ENCODE measurements at regions not wholly inside any gene's neighbourhood (a gene's known extent, or its start where the extent isn't known, plus 50 kb on each side); places are given as distances from the start of the nearest gene placed in this dataset.

DNA sequence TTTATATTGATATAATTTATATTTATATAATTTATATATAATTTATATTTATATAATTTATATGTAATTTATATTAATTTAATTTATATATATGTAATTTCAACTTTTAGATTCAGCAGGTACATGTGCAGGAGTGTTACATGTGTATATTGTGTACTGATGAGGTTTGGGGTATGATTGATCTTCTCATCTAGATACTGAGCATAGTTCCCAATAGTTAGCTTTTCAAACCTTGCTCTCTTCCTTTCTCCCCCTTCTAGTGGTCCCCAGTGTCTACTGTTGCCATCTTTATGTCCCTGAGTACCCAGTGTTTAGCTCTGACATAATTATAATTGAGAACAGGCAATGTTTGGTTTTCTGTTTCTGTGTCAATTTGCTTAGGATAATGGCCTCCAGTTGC is 1335.3 kb upstream of the CDH2 start:
- Histone ChIP-seq H3K4me1 (ENCODE audit: control insufficient read depth in 5 of 5, insufficient read depth in 5 of 5, low read length in 5 of 5) (no peaks in the 10 kb centered on the region), H3K9me3 (ENCODE audit: control insufficient read depth in 4 of 4, insufficient read depth in 3 of 4, low read length in 3 of 4) (no peaks in the 10 kb centered on the region), H3K9ac (ENCODE audit: insufficient read depth in 1 of 2, low read length in 2 of 2) (no peak overlapping the region), H3K27me3 (ENCODE audit: control insufficient read depth in 3 of 3, insufficient read depth in 3 of 3, low read length in 2 of 3) (no peaks in the 10 kb centered on the region), H3K4me3 (no peak overlapping the region), H3K36me3 (ENCODE audit: control insufficient read depth in 4 of 4, insufficient read depth in 4 of 4, low read length in 4 of 4) (no peaks in the 10 kb centered on the region), H3K27ac (ENCODE audit: low read depth in 1 of 2, low read length in 1 of 2) (no peak overlapping the region)
- no peak for ATAC-seq (ENCODE audit: insufficient read depth, low FRiP score)
- DNase-seq, result no peak
- TF ChIP-seq, protein P1, sequence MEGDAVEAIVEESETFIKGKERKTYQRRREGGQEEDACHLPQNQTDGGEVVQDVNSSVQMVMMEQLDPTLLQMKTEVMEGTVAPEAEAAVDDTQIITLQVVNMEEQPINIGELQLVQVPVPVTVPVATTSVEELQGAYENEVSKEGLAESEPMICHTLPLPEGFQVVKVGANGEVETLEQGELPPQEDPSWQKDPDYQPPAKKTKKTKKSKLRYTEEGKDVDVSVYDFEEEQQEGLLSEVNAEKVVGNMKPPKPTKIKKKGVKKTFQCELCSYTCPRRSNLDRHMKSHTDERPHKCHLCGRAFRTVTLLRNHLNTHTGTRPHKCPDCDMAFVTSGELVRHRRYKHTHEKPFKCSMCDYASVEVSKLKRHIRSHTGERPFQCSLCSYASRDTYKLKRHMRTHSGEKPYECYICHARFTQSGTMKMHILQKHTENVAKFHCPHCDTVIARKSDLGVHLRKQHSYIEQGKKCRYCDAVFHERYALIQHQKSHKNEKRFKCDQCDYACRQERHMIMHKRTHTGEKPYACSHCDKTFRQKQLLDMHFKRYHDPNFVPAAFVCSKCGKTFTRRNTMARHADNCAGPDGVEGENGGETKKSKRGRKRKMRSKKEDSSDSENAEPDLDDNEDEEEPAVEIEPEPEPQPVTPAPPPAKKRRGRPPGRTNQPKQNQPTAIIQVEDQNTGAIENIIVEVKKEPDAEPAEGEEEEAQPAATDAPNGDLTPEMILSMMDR (IDR thresholded peaks at IDR 0.05; ENCODE audit: control extremely low read depth, extremely low read depth), result no peak

- H3K27me3 ChIP-seq (ENCODE audit: control insufficient read depth in 3 of 3, insufficient read depth in 3 of 3, low read length in 2 of 3), result no peaks in the 10 kb centered on the region
- H3K27ac ChIP-seq (ENCODE audit: low read depth in 1 of 2, low read length in 1 of 2), result no peak overlapping the region
- WGBS, 2 donors, result 64 to 72% methylated on average over 3 of the region's 3 CpGs
- no peak overlapping the region for H3K9ac ChIP-seq (ENCODE audit: insufficient read depth in 1 of 2, low read length in 2 of 2)
- no peaks in the 10 kb centered on the region for H3K36me3 ChIP-seq (ENCODE audit: control insufficient read depth in 4 of 4, insufficient read depth in 4 of 4, low read length in 4 of 4)
- no peak for ATAC-seq (ENCODE audit: insufficient read depth, low FRiP score)
- H3K9me3 ChIP-seq (ENCODE audit: control insufficient read depth in 4 of 4, insufficient read depth in 3 of 4, low read length in 3 of 4), result no peaks in the 10 kb centered on the region
- H3K4me3 ChIP-seq, result no peak overlapping the region
- TF ChIP-seq, protein P1 (IDR thresholded peaks at IDR 0.05; ENCODE audit: control extremely low read depth, extremely low read depth), result no peak
- no peaks in the 10 kb centered on the region for H3K4me1 ChIP-seq (ENCODE audit: control insufficient read depth in 5 of 5, insufficient read depth in 5 of 5, low read length in 5 of 5)
- DNase-seq, result no peak
Measured at GRCh38 chr18:29501952-29502351, 1325.0 kb upstream of the CDH2 start.

GRCh38 chr18:29496152-29496680 is 1319.3 kb upstream of the CDH2 start:
- H3K4me1 ChIP-seq (ENCODE audit: control insufficient read depth in 5 of 5, insufficient read depth in 5 of 5, low read length in 5 of 5), result no peaks in the 10 kb centered on the region
- peaks cover 0 to 3% (median 0%) of the 10 kb centered on the region in 4 donors for H3K9me3 ChIP-seq (ENCODE audit: control insufficient read depth in 4 of 4, insufficient read depth in 3 of 4, low read length in 3 of 4)
- H3K27me3 ChIP-seq (ENCODE audit: control insufficient read depth in 3 of 3, insufficient read depth in 3 of 3, low read length in 2 of 3), result no peaks in the 10 kb centered on the region
- ATAC-seq (ENCODE audit: insufficient read depth, low FRiP score) (no peak), DNase-seq (no peak)
- TF ChIP-seq, protein P1 (IDR thresholded peaks at IDR 0.05; ENCODE audit: control extremely low read depth, extremely low read depth), result no peak
- H3K27ac ChIP-seq (ENCODE audit: low read depth in 1 of 2, low read length in 1 of 2), result no peak overlapping the region
- no peaks in the 10 kb centered on the region for H3K36me3 ChIP-seq (ENCODE audit: control insufficient read depth in 4 of 4, insufficient read depth in 4 of 4, low read length in 4 of 4)
- no peak overlapping the region for H3K4me3 ChIP-seq
- no peak overlapping the region for H3K9ac ChIP-seq (ENCODE audit: insufficient read depth in 1 of 2, low read length in 2 of 2)
- 58 to 71% methylated on average over 2 of the region's 2 CpGs for WGBS, 2 donors

GRCh38 chr18:29494371-29494770 is 1317.4 kb upstream of the CDH2 start:
- no peak for DNase-seq
- Histone ChIP-seq H3K4me1 (ENCODE audit: control insufficient read depth in 5 of 5, insufficient read depth in 5 of 5, low read length in 5 of 5) (no peaks in the 10 kb centered on the region), H3K27me3 (ENCODE audit: control insufficient read depth in 3 of 3, insufficient read depth in 3 of 3, low read length in 2 of 3) (no peaks in the 10 kb centered on the region), H3K9ac (ENCODE audit: insufficient read depth in 1 of 2, low read length in 2 of 2) (no peak overlapping the region), H3K9me3 (ENCODE audit: control insufficient read depth in 4 of 4, insufficient read depth in 3 of 4, low read length in 3 of 4) (peaks cover 0 to 3% (median 0%) of the 10 kb centered on the region in 4 donors), H3K4me3 (no peak overlapping the region), H3K36me3 (ENCODE audit: control insufficient read depth in 4 of 4, insufficient read depth in 4 of 4, low read length in 4 of 4) (no peaks in the 10 kb centered on the region), H3K27ac (ENCODE audit: low read depth in 1 of 2, low read length in 1 of 2) (no peak overlapping the region)
- no peak for ATAC-seq (ENCODE audit: insufficient read depth, low FRiP score)
- TF ChIP-seq, protein P1 (IDR thresholded peaks at IDR 0.05; ENCODE audit: control extremely low read depth, extremely low read depth), result no peak

Measured in lung (tissue), 11 donors.